Epithelial cell of proximal tubule (primary cell): ENCODE measurements at regions not wholly inside any gene's neighbourhood (a gene's known extent, or its start where the extent isn't known, plus 50 kb on each side); places are given as distances from the start of the nearest gene placed in this dataset.

Experiments
- DNase-seq: peaks from one replicate; pipeline ENCODE4 v3.0.0-alpha.2; 2011; ENCODE audit warnings: low read depth
- H3K4me3 ChIP-seq: 2 replicates; pipeline ENCODE4 v1.5.1; 2011; ENCODE audit warnings: low read depth, mild to moderate bottlenecking, low read length
- TF ChIP-seq, protein P1 (sequence below): conservative IDR thresholded peaks from 2 replicates; pipeline ENCODE4 v1.5.1; 2012; ENCODE audit warnings: low read depth, mild to moderate bottlenecking, low read length

DNA sequence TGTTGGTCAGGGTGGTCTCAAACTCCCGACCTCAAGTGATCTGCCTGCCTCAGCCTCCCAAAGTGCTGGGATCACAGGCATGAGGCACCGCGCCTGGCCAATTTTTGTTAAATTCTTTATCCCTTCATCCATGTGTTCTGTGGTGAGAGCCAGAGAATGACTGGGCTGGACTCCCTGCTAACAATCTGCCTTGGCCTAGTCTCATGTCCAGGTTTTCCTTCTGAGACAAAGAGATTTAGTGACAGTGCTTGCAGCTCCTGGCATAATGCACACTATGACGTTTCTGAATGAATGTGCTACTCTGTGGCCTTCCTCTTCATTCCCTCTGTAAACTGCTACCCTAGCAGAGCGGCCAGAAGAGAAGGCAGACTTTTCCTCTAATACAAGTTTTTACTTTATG, 79.3 kb downstream of the FOXD1 start:
- TF ChIP-seq, protein P1, sequence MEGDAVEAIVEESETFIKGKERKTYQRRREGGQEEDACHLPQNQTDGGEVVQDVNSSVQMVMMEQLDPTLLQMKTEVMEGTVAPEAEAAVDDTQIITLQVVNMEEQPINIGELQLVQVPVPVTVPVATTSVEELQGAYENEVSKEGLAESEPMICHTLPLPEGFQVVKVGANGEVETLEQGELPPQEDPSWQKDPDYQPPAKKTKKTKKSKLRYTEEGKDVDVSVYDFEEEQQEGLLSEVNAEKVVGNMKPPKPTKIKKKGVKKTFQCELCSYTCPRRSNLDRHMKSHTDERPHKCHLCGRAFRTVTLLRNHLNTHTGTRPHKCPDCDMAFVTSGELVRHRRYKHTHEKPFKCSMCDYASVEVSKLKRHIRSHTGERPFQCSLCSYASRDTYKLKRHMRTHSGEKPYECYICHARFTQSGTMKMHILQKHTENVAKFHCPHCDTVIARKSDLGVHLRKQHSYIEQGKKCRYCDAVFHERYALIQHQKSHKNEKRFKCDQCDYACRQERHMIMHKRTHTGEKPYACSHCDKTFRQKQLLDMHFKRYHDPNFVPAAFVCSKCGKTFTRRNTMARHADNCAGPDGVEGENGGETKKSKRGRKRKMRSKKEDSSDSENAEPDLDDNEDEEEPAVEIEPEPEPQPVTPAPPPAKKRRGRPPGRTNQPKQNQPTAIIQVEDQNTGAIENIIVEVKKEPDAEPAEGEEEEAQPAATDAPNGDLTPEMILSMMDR, result no peak
- DNase-seq, result no peak
- H3K4me3 ChIP-seq, result no peak overlapping the region

DNA sequence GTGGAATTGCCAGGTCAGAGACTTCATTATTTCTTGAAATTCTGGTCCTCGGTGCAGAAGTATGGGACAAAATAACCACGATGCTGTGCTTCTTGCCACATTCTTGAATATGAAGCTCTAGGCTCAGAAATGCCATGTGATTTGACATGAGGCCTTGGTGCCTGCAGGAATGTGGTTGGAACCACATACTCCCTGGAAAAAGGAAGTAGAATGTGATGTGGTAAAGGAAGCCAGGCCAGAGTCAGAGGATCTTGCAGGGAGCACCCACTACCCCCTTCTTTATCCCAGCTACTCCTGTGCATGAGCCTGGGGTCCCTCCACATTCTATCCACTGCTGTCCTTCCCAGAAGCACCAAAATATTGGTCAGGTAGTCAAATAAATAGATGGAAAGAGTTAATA, 80.9 kb downstream of the FOXD1 start:
- TF ChIP-seq, protein P1, result no peak
- no peak for DNase-seq
- no peak overlapping the region for H3K4me3 ChIP-seq

DNA sequence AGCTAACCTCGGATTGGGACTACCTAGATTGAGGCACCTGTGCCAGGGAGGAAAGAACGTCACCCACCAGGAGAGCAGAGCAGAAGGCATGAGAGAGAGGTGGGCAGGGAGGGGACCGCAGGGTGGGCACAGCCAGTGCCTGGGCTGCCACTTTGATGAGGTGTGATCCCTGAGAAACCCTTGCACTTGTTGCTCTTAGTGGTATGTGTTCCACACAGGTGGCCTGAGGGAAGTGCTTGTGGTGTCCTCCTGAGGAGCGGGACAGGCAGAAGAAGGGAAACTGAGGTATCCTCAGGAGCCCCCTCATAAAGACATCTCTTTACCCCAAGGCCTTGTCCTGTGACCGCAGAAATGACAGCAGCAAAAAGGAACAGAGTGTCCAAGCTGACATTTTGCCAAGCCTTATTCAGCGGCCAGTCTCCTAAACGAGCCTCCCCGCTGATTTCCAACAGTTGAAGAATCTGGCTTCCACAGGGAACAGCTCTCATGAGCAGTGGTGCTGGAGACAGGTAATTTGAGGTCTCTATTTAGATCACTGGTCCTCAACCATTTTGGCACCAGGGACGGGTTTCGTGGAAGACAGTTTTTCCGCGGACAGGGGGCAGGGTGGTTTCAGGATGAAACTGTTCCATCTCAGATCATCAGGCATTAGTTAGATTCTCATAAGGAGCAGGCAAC, 82.4 kb downstream of the FOXD1 start:
- no peak overlapping the region for H3K4me3 ChIP-seq
- TF ChIP-seq, protein P1, result no peak
- no peak for DNase-seq

DNA sequence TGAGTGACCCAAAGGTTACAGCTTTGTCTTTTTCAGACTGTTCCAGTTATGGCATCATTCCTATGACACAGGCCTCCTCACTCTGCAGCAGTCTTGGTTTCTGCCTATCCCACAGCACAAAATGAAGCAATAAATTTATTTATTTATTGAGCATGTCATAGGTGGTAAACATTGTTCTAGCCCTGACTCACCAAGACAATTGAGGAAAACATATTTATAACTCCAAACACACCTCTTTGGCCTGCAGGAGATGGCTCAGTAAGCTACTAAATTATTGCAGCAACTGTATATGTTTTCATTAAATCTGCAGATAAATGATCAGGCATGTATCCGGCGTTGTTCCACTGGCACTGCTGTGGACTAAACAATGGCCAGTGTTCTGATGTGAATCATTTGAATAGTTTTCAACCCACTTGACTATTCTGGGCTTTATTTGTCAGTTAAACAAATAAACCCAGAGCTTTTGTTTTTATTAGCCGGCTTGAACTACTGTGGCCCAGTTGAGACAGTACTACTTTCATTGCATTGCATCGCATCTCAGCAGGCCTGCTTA, 83.2 kb downstream of the FOXD1 start:
- no peak overlapping the region for H3K4me3 ChIP-seq
- no peak for DNase-seq
- TF ChIP-seq, protein P1, result no peak

DNA sequence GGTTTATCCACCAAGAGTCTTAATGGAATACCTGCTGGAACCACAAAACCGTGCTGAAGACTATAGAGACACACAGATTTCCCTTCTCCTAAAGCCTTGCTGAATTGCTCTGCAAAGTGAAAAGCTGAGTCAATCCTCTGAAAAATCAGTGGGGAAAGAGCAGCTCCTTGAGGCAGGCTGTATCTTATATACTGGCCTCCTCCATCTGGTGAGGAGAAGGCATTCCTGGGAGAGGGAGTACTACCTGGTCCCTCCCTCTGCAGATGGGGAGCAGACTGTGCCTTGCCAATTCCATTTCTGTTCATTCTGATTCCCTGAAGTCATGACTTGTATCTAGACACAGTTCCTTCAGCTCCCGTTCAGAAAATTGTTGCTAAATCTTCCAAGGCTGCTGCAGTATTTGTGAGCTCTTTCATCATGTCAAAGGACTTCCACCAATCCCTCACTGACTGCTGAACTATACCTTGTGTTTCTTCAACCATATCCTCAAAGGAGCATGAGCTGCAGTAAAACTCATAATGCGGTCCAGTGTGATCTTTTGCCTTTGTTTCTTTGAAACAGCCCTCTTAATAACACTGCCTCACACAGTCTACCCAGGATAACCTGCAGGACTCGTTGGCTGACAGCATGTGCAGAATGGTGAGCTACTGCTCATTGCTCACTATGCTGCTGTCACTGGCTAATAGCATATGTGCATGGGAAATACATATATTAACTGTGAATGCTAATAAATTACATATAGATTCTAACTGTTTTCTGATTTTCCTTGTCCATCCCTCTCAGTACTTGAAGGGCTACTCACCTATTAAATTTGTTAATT, 84.5 kb downstream of the FOXD1 start:
- TF ChIP-seq, protein P1, result no peak
- no peak overlapping the region for H3K4me3 ChIP-seq
- no peak for DNase-seq

DNA sequence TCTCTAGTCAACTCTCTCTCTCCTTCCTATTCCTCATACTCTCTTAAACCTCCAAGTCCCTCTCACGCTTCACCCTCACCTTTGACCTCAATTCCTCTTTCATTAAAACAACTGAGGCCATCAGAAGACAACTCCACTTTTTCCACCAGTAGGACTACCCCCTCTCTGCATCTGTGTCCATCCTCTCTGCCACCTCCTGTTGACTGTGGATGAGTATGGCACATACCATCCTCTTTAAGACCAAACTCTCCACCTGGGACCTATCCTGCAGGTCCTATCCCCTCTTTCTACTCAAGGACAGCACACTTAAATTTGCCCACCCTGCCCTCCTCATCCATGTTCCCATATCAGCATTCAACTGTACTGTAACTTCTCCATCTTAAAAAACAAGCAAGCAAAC, 89.2 kb downstream of the FOXD1 start:
- DNase-seq, result no peak
- TF ChIP-seq, protein P1, result no peak
- H3K4me3 ChIP-seq, result no peak overlapping the region

DNA sequence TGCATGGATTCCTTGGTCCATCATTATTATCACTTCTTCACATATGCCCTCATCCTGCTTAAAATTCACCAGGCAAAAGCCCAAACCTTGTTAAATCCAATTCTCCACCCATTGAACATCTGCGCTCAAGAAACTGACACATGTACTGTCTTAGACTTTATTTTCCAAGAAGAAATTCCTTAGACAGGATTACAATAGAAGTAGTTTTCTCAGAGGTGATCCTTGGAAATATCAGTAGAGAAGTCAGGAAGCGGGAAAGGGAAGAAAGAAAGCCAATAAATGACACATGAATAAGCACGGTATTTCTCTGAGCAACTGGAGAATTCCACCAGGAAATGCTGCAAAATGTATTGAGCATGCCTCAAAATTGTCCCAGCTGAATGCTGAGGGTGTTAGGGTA, 90.2 kb downstream of the FOXD1 start:
- TF ChIP-seq, protein P1, result no peak
- H3K4me3 ChIP-seq, result no peak overlapping the region
- no peak for DNase-seq
